Muscle layer of colon (tissue), 2 donors: ENCODE measurements at regions not wholly inside any gene's neighbourhood (a gene's known extent, or its start where the extent isn't known, plus 50 kb on each side); places are given as distances from the start of the nearest gene placed in this dataset.
"Not testable (repeated sequence)": the region's sequence is repeated elsewhere in the genome, so short reads cannot be mapped to it uniquely, and the experiment has no call there.

Source experiments
- H3K27ac ChIP-seq: one replicate; pipeline ENCODE4 v1.7.0; 2013; ENCODE audit warnings: low read depth, mild to moderate bottlenecking, low read length, moderate library complexity
- H3K27me3 ChIP-seq, 2 donors: one replicate each; pipeline ENCODE4 v1.7.0; 2013; ENCODE audit warnings: low read length in 2 of 2, mild to moderate bottlenecking in 2 of 2; ENCODE audit not compliant: insufficient read depth in 2 of 2, control insufficient read depth in 1 of 2
- H3K36me3 ChIP-seq: one replicate; pipeline ENCODE4 v1.7.0; 2013; ENCODE audit warnings: mild to moderate bottlenecking, low read length; ENCODE audit not compliant: insufficient read depth
- H3K4me1 ChIP-seq: one replicate; pipeline ENCODE4 v1.7.0; 2013; ENCODE audit warnings: mild to moderate bottlenecking, low read length; ENCODE audit not compliant: insufficient read depth
- H3K4me3 ChIP-seq, 2 donors: one replicate each; pipeline ENCODE4 v1.7.0; 2013; ENCODE audit warnings: low read length in 2 of 2, low read depth in 1 of 2, mild to moderate bottlenecking in 1 of 2, moderate library complexity in 1 of 2
- H3K9ac ChIP-seq: one replicate; pipeline ENCODE4 v1.7.0; 2013; ENCODE audit warnings: low read length
- H3K9me3 ChIP-seq: one replicate; pipeline ENCODE4 v1.7.0; 2013; ENCODE audit warnings: mild to moderate bottlenecking, low read length
- donor health status: abdominal sarcoma.
- donor health status: Adenocarcinoma of cecum.

- H3K4me1 ChIP-seq = no peaks in the 10 kb centered on the region
- no peaks in the 10 kb centered on the region for H3K27me3 ChIP-seq
- no peaks in the 10 kb centered on the region for H3K36me3 ChIP-seq
- no peak overlapping the region for H3K9ac ChIP-seq
- H3K27ac ChIP-seq = no peak overlapping the region
- no peak overlapping the region for H3K4me3 ChIP-seq
- no peaks in the 10 kb centered on the region for H3K9me3 ChIP-seq
These were observed 60.4 kb upstream of the AKAP12 start for GRCh38 chr6:151179321-151179720.

- no peaks in the 10 kb centered on the region for H3K9me3 ChIP-seq
- H3K4me3 ChIP-seq = no peak overlapping the region
- no peaks in the 10 kb centered on the region for H3K4me1 ChIP-seq
- H3K27ac ChIP-seq = no peak overlapping the region
- H3K9ac ChIP-seq = no peak overlapping the region
- no peaks in the 10 kb centered on the region for H3K27me3 ChIP-seq
- H3K36me3 ChIP-seq = no peaks in the 10 kb centered on the region
These were observed 59.3 kb upstream of the AKAP12 start for GRCh38 chr6:151180330-151181048.

- Histone ChIP-seq H3K4me1 (no peaks in the 10 kb centered on the region), H3K9ac (no peak overlapping the region), H3K27ac (no peak overlapping the region), H3K36me3 (no peaks in the 10 kb centered on the region), H3K9me3 (no peaks in the 10 kb centered on the region), H3K4me3 (no peak overlapping the region), H3K27me3 (no peaks in the 10 kb centered on the region)
These were observed 57.9 kb upstream of the AKAP12 start for GRCh38 chr6:151181706-151182363.

GRCh38 chr6:151182958-151183357 is 56.8 kb upstream of the AKAP12 start:
- not testable (repeated sequence) for H3K36me3 ChIP-seq, H3K27me3 ChIP-seq, H3K4me1 ChIP-seq, H3K4me3 ChIP-seq, H3K9ac ChIP-seq, H3K9me3 ChIP-seq, H3K27ac ChIP-seq

GRCh38 chr6:151185148-151185547 is 54.6 kb upstream of the AKAP12 start:
- Histone ChIP-seq H3K27me3 (no peaks in the 10 kb centered on the region), H3K9me3 (no peaks in the 10 kb centered on the region), H3K4me1 (no peaks in the 10 kb centered on the region), H3K27ac (no peak overlapping the region), H3K9ac (no peak overlapping the region), H3K4me3 (no peak overlapping the region), H3K36me3 (no peaks in the 10 kb centered on the region)

- Histone ChIP-seq H3K4me3 (no peak overlapping the region), H3K9me3 (no peaks in the 10 kb centered on the region), H3K27me3 (no peaks in the 10 kb centered on the region), H3K4me1 (no peaks in the 10 kb centered on the region), H3K9ac (no peak overlapping the region), H3K27ac (no peak overlapping the region), H3K36me3 (no peaks in the 10 kb centered on the region)
These were observed 53.5 kb upstream of the AKAP12 start for GRCh38 chr6:151186306-151186705.

- no peaks in the 10 kb centered on the region for H3K4me1 ChIP-seq
These were observed 52.9 kb upstream of the AKAP12 start for GRCh38 chr6:151186804-151187330.

More at GRCh38 chr6:151186804-151187330, 52.9 kb upstream of the AKAP12 start:
- Histone ChIP-seq H3K9ac (no peak overlapping the region), H3K36me3 (no peaks in the 10 kb centered on the region), H3K27me3 (no peaks in the 10 kb centered on the region), H3K4me3 (no peak overlapping the region), H3K27ac (no peak overlapping the region), H3K9me3 (no peaks in the 10 kb centered on the region)
